A549 (cell line): ENCODE measurements at regions not wholly inside any gene's neighbourhood (a gene's known extent, or its start where the extent isn't known, plus 50 kb on each side); places are given as distances from the start of the nearest gene placed in this dataset.

Source experiments
- CEBPB ChIP-seq, 2 experiments: fragments of >200 bp in 1 of 2; sonication (Bioruptor Twin) in 1 of 2; formaldehyde crosslinking in 1 of 2; IDR thresholded peaks; 2 replicates each; pipeline ENCODE4 v1.6.1; 2012 to 2016
- CTCF ChIP-seq: fragments of >200 bp; sonication (Bioruptor Twin); formaldehyde crosslinking; IDR thresholded peaks from 3 replicates; pipeline ENCODE4 v1.5.1; 2016
- MAX ChIP-seq: IDR thresholded peaks from 2 replicates; pipeline ENCODE4 v1.6.1; 2012
- MYC ChIP-seq: IDR thresholded peaks from 2 replicates; pipeline ENCODE4 v1.6.1; 2012; ENCODE audit warnings: mild to moderate bottlenecking, inconsistent platforms, low read length, improper control_type of control experiment, borderline replicate concordance
- NPAS2 ChIP-seq: fragments of 250-450 bp; sonication (Bioruptor Pico); IDR thresholded peaks from 2 replicates; pipeline ENCODE4 v1.8.0; 2022; ENCODE audit warnings: mild to moderate bottlenecking, moderate library complexity, borderline replicate concordance
- RAD21 ChIP-seq, 2 experiments: fragments of >200 bp in 1 of 2; sonication (Bioruptor Twin) in 1 of 2; formaldehyde crosslinking in 1 of 2; IDR thresholded peaks in 1 of 2; conservative IDR thresholded peaks in 1 of 2; 2 replicates in 1 of 2; 3 replicates in 1 of 2; pipeline ENCODE4 v1.6.1; 2012 to 2018; ENCODE audit warnings: inconsistent platforms in 1 of 2
- TF ChIP-seq, protein P1 (sequence below): IDR thresholded peaks from 2 replicates; pipeline ENCODE4 v1.6.1; 2012

GRCh38 chr10:30725661-30726060 lies 96.1 kb upstream of the LYZL2 start:
- TF ChIP-seq CTCF (no peak), NPAS2 (CRISPR knock-in tag) (no peak), RAD21 (conservative IDR thresholded peaks at IDR 0.05 in 1 of 2, IDR thresholded peaks at IDR 0.05 in 1 of 2) (no peak), MYC (no peak), CEBPB (IDR thresholded peaks at IDR 0.05) (no peak), MAX (no peak)
- TF ChIP-seq, protein P1, sequence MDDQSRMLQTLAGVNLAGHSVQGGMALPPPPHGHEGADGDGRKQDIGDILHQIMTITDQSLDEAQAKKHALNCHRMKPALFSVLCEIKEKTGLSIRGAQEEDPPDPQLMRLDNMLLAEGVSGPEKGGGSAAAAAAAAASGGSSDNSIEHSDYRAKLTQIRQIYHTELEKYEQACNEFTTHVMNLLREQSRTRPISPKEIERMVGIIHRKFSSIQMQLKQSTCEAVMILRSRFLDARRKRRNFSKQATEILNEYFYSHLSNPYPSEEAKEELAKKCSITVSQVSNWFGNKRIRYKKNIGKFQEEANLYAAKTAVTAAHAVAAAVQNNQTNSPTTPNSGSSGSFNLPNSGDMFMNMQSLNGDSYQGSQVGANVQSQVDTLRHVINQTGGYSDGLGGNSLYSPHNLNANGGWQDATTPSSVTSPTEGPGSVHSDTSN = no peak
